ENCODE measurements at regions not wholly inside any gene's neighbourhood (a gene's known extent, or its start where the extent isn't known, plus 50 kb on each side); places are given as distances from the start of the nearest gene placed in this dataset.

DNA sequence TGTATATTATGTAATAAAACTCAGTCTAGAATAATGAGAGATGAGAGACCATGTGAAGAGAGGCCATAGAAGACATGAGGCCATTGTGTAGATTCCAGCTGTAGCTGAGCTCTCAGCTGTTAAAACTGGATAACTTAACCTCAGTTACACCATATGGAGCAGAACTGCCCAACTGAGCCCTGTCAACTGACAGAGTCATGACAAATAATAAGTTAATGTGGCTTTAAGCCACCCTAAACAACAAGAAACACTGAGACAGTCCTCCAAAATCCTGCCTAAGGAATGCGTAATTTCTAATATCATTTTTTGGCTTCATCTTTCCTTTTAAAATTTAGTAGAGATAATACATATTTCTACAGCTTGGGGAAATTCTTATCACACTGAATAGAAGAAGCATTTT, 580.0 kb upstream of the RGS18 start:
- Histone ChIP-seq H3K4me1 (ENCODE audit: insufficient read depth, low read length, poor library complexity, severe bottlenecking) (no peaks in the 10 kb centered on the region), H4K20me1 (ENCODE audit: insufficient read depth, low read length) (no peaks in the 10 kb centered on the region), H3K4me2 (ENCODE audit: low read length) (no peak overlapping the region), H3K79me2 (ENCODE audit: insufficient read depth, low read depth, low read length) (no peaks in the 10 kb centered on the region), H3K9me3 (ENCODE audit: low read length) (no peaks in the 10 kb centered on the region), H3K27ac (ENCODE audit: low read depth, low read length, poor library complexity, severe bottlenecking) (no peak overlapping the region), H3K9me2 (ENCODE audit: insufficient read depth, low read length) (no peaks in the 10 kb centered on the region), H3K36me3 (ENCODE audit: insufficient read depth, low read length) (no peaks in the 10 kb centered on the region), H3K4me3 (ENCODE audit: low read depth, low read length, poor library complexity, severe bottlenecking) (no peak overlapping the region), H2AFZ (ENCODE audit: low read length) (no peak overlapping the region)
- no peak for DNase-seq (ENCODE audit: low spot score)
- POLR2A ChIA-PET, result interaction anchor here (0.7 kb wide), 1 partner anchor 9 kb away, joined by 4 read pairs; no protein-coding TSS in a partner anchor
- CTCF ChIA-PET (ENCODE audit: unreplicated experiment), result no interaction called here
- no TSS peak for BruUV-seq (replicated peaks)
- intact Hi-C loops (cut with micrococcal nuclease; ENCODE audit: unreplicated experiment), result loop anchor here (10.0 kb wide), 1 partner anchor 63 kb away; no protein-coding TSS in a partner anchor
- TF ChIP-seq EZH2phosphoT487 (IDR thresholded peaks at IDR 0.05; ENCODE audit: borderline replicate concordance, low read depth, low read length), result no peak
- TF ChIP-seq CTCF (conservative IDR thresholded peaks at IDR 0.05; ENCODE audit: low read length), result no peak

DNA sequence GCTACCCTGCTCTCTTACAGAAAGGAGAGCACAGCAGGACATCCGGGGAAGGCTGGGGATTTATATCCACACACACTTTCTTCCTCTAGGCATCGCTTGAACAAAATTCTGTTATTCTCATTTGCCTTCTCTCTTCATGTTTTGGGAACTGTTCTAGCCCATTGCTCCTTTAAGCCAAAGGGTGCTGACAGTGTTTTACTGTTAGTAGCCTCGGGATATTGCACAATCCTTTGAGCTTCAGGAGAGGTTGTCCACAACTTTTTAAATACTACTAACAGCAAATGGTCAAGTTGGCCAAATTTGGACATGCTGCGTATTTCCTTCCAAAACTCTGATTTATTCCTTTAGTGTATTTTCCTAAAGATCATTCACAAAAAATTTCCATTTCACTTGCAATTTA, 579.2 kb upstream of the RGS18 start:
- H3K27ac ChIP-seq (ENCODE audit: low read depth, low read length, poor library complexity, severe bottlenecking), result no peak overlapping the region
- no peaks in the 10 kb centered on the region for H3K79me2 ChIP-seq (ENCODE audit: insufficient read depth, low read depth, low read length)
- ChIA-PET POLR2A (no interaction called here), CTCF (ENCODE audit: unreplicated experiment) (no interaction called here)
- H4K20me1 ChIP-seq (ENCODE audit: insufficient read depth, low read length), result no peaks in the 10 kb centered on the region
- no peak overlapping the region for H3K4me3 ChIP-seq (ENCODE audit: low read depth, low read length, poor library complexity, severe bottlenecking)
- no peaks in the 10 kb centered on the region for H3K9me3 ChIP-seq (ENCODE audit: low read length)
- no peak overlapping the region for H3K4me2 ChIP-seq (ENCODE audit: low read length)
- intact Hi-C loops (cut with micrococcal nuclease; ENCODE audit: unreplicated experiment), result loop anchor here (10.0 kb wide), 1 partner anchor 64 kb away; no protein-coding TSS in a partner anchor
- no peaks in the 10 kb centered on the region for H3K9me2 ChIP-seq (ENCODE audit: insufficient read depth, low read length)
- TF ChIP-seq EZH2phosphoT487 (IDR thresholded peaks at IDR 0.05; ENCODE audit: borderline replicate concordance, low read depth, low read length) (no peak), CTCF (conservative IDR thresholded peaks at IDR 0.05; ENCODE audit: low read length) (no peak)
- H3K4me1 ChIP-seq (ENCODE audit: insufficient read depth, low read length, poor library complexity, severe bottlenecking), result no peaks in the 10 kb centered on the region
- BruUV-seq (replicated peaks), result no TSS peak
- H3K36me3 ChIP-seq (ENCODE audit: insufficient read depth, low read length), result no peaks in the 10 kb centered on the region
- no peak for DNase-seq (ENCODE audit: low spot score)
- H2AFZ ChIP-seq (ENCODE audit: low read length), result no peak overlapping the region

GRCh38 chr1:191582169-191582568, 576.1 kb upstream of the RGS18 start:
- no peaks in the 10 kb centered on the region for H3K4me1 ChIP-seq (ENCODE audit: insufficient read depth, low read length, poor library complexity, severe bottlenecking)
- no peaks in the 10 kb centered on the region for H3K9me2 ChIP-seq (ENCODE audit: insufficient read depth, low read length)
- H3K36me3 ChIP-seq (ENCODE audit: insufficient read depth, low read length), result no peaks in the 10 kb centered on the region
- no peaks in the 10 kb centered on the region for H3K9me3 ChIP-seq (ENCODE audit: low read length)
- no peak for TF ChIP-seq EZH2phosphoT487 (IDR thresholded peaks at IDR 0.05; ENCODE audit: borderline replicate concordance, low read depth, low read length)
- TF ChIP-seq CTCF (conservative IDR thresholded peaks at IDR 0.05; ENCODE audit: low read length), result no peak
- H3K27ac ChIP-seq (ENCODE audit: low read depth, low read length, poor library complexity, severe bottlenecking), result no peak overlapping the region
- DNase-seq (ENCODE audit: low spot score), result peak; percentile 7
- H3K4me3 ChIP-seq (ENCODE audit: low read depth, low read length, poor library complexity, severe bottlenecking), result no peak overlapping the region
- no peaks in the 10 kb centered on the region for H4K20me1 ChIP-seq (ENCODE audit: insufficient read depth, low read length)
- no peak overlapping the region for H3K4me2 ChIP-seq (ENCODE audit: low read length)
- intact Hi-C loops (cut with micrococcal nuclease; ENCODE audit: unreplicated experiment), result no loop called here
- CTCF ChIA-PET (ENCODE audit: unreplicated experiment), result no interaction called here
- H3K79me2 ChIP-seq (ENCODE audit: insufficient read depth, low read depth, low read length), result no peaks in the 10 kb centered on the region
- POLR2A ChIA-PET, result interaction anchor here (0.6 kb wide), 2 partner anchors 284 to 374 kb away, joined by 3 to 6 read pairs; no protein-coding TSS in a partner anchor
- no TSS peak for BruUV-seq (replicated peaks)
- H2AFZ ChIP-seq (ENCODE audit: low read length), result no peak overlapping the region

Data from OCI-LY7 (cell line).